ENCODE measurements at regions not wholly inside any gene's neighbourhood (a gene's known extent, or its start where the extent isn't known, plus 50 kb on each side); places are given as distances from the start of the nearest gene placed in this dataset.

DNA sequence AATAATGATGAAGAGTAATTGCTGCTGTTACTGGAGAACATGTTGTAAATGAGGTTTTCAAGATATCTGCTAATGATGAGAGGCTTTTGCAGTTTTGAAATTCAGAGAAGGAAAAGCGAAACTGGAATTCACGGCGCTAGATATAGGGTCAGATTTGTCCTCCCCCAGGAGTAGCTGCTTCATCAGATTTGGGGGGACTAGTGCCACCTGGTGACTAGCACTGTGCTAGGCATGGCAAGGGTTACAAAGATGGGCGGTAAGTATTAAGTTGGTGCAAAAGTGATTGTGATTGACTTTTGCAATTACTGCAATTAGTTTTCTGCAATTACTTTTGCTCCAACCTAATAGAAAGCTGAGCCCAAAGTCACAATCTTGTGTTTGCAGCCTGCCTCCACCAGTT is 879.9 kb upstream of the TENM4 start:
- TF ChIP-seq, protein P1, sequence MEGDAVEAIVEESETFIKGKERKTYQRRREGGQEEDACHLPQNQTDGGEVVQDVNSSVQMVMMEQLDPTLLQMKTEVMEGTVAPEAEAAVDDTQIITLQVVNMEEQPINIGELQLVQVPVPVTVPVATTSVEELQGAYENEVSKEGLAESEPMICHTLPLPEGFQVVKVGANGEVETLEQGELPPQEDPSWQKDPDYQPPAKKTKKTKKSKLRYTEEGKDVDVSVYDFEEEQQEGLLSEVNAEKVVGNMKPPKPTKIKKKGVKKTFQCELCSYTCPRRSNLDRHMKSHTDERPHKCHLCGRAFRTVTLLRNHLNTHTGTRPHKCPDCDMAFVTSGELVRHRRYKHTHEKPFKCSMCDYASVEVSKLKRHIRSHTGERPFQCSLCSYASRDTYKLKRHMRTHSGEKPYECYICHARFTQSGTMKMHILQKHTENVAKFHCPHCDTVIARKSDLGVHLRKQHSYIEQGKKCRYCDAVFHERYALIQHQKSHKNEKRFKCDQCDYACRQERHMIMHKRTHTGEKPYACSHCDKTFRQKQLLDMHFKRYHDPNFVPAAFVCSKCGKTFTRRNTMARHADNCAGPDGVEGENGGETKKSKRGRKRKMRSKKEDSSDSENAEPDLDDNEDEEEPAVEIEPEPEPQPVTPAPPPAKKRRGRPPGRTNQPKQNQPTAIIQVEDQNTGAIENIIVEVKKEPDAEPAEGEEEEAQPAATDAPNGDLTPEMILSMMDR (IDR thresholded peaks at IDR 0.05): peak; percentile 32
- no peak for TF ChIP-seq ZFX (IDR thresholded peaks at IDR 0.05; ENCODE audit: borderline replicate concordance)
- H3K27ac ChIP-seq: no peak overlapping the region

DNA sequence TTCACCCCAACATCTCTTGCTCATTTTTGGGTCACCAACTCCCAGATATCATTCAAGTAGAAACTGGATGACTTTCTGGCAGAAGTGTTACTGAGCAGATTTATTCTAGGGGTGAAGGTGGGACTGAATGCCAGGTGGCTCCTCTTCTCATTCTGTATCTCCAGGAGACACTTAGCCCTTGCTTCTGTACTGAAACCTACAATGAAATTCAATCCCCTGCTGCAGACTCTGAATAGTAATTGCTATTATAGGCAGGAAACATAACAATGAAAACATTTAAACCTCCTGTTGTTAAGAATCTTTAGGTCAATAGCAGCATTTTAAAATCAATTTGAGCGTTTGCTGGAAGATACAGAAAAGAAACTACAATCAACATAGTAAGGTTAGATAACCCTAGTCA is 879.4 kb upstream of the TENM4 start:
- H3K27ac ChIP-seq: no peak overlapping the region
- TF ChIP-seq ZFX (IDR thresholded peaks at IDR 0.05; ENCODE audit: borderline replicate concordance): no peak

DNA sequence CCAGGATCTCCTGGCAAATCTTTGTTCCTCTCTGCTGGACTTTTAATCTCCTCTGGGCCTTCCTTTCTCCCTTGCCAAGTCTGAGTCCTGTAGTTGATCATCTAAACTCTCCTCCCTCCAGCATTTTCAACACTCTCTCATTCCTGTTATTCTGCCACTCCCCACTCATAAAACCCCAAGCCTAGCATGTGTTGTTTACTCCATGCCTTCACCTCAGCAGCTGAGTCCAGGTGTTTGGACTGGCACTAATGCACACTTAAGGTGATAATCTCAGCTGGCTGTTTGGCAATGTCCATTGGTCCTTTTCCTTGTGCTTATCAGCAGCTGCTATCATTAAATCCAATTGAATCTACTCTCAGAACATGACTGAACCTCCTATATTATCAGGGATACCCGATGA is 876.8 kb upstream of the TENM4 start:
- H3K27ac ChIP-seq: no peak overlapping the region
- TF ChIP-seq, protein P1 (IDR thresholded peaks at IDR 0.05): no peak

DNA sequence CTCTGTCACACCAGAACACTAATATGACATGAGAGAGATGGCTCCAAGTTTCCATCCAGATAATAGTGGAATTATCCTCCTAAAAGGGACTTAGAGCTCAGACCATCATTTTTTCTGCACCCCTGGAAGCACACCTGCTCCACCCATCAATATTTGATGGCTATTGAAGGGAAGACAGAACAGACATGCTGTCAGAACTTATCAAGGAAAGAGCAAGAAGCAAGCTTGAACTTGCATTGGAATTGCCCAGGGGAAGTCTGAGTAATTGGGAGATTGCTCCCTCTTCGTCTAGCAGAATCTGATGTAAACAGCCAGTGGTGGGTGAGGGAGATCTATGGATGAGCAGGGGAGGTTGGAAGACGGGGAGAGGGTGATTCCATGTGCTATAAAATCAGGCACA is 874.4 kb upstream of the TENM4 start:
- TF ChIP-seq ZFX (IDR thresholded peaks at IDR 0.05; ENCODE audit: borderline replicate concordance): no peak
- TF ChIP-seq, protein P1 (IDR thresholded peaks at IDR 0.05): no peak
- no peak overlapping the region for H3K27ac ChIP-seq

DNA sequence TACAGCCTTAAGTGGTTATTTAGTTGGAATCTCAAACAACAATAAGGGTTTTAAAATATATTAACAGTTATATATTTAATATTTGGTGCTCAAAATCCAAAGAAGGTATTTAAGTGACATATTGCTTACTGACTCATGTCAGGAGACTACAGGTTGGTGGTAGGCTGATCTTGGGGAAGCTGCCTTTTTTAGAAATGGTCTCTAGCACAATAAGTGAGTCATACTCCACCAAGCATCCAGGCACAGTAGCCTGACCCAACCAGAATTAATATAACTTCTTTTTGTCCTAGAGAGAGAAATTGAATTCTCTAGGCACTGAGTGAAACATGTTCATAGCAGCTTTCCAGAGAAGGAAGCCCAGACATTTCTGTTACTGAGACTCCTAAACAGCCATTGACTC is 868.5 kb upstream of the TENM4 start:
- no peak for TF ChIP-seq ZFX (IDR thresholded peaks at IDR 0.05; ENCODE audit: borderline replicate concordance)
- TF ChIP-seq, protein P1 (IDR thresholded peaks at IDR 0.05): no peak
- no peak overlapping the region for H3K27ac ChIP-seq

DNA sequence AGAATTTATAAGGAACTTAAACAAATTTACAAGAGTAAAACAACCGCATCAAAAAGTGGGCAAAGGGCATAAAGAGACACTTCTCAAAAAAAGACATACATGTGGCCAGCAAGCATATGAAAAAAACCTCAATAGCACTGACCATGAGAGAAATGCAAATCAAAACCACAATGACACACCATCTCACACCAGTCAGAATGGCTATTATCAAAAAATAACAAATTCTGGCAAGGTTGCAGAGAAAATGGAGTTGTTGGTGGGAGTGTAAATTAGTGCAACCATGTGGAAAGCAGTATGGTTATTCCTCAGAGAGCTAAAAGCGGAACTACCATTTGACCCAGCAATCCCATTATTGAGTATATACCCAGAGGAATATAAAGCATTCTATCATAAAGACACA is 866.8 kb upstream of the TENM4 start:
- H3K27ac ChIP-seq: no peak overlapping the region
- TF ChIP-seq, protein P1 (IDR thresholded peaks at IDR 0.05): no peak
- no peak for TF ChIP-seq ZFX (IDR thresholded peaks at IDR 0.05; ENCODE audit: borderline replicate concordance)

- no peak overlapping the region for H3K27ac ChIP-seq
- TF ChIP-seq ZFX (IDR thresholded peaks at IDR 0.05; ENCODE audit: borderline replicate concordance): no peak
- TF ChIP-seq, protein P1 (IDR thresholded peaks at IDR 0.05): no peak
Observed at GRCh38 chr11:80297858-80298632, 857.2 kb upstream of the TENM4 start.

DNA sequence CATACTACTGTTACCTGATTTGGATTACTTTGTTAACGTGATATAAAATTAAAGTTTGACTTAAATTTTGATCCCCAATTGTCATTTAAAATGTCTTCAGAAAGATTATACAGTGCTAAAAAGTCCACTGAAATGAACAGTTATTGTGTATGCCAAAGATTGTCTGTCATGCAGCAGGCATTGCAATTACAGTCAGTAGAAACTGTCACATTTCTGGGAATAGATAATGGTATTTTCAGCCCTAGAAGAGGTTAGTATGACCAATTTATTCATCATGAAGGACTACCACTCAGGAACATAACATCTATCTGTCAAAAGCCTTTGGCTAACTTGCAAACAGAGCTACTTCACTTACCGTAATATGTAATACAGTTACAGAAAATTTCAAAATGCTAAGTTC is 852.5 kb upstream of the TENM4 start:
- no peak overlapping the region for H3K27ac ChIP-seq
- TF ChIP-seq ZFX (IDR thresholded peaks at IDR 0.05; ENCODE audit: borderline replicate concordance): no peak
- TF ChIP-seq, protein P1 (IDR thresholded peaks at IDR 0.05): no peak
